GM18951 (cell line): ENCODE measurements at regions not wholly inside any gene's neighbourhood (a gene's known extent, or its start where the extent isn't known, plus 50 kb on each side); places are given as distances from the start of the nearest gene placed in this dataset.
A peak's percentile ranks its signal among the peaks of the same experiment; 100 is the strongest.

Source experiments
- POLR2A ChIP-seq: IDR thresholded peaks from 4 replicates; pipeline ENCODE4 v1.6.1; 2011; ENCODE audit warnings: mild to moderate bottlenecking; ENCODE audit not compliant: insufficient read length, insufficient read depth; ENCODE audit errors: extremely low read depth
- in situ Hi-C: fragments of 300-500 bp; cut with MboI; formaldehyde crosslinking; loops from one replicate; pipeline ENCODE4 v1.12.0; 2022; ENCODE audit warnings: low sequenced_read_pairs, mixed read lengths, inconsistent platforms; ENCODE audit not compliant: unreplicated experiment

DNA sequence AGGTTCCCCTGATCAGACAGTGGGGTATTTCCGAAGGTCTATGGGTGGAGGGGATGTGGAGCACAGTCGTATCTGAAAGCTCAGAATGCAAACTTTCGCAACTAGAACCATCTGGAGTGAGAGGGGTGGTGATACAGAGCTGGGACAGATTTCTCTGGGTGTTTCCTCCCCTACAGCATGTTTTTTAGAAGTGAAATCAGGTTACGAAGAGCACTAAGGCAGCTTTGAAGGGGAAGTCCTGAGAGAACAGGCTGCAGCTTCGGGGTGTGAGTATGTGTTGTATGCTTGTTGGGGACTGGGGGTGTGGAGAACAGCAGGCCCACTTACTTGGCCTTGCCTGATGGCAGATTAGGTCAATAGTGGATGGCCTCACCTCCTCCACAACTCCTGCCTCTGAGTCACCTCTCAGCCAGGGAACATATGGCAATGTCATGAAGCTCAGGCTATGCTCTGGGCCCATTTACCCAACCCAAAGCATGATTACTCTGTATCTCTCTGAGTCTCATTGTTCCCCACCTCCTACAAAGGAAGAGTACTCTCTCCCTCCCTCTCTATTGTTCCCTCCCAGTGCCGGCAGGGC is 107.2 kb upstream of the RASGRP1 start:
- in situ Hi-C loops = no loop called here
- peak; percentile 29 for TF ChIP-seq POLR2A

DNA sequence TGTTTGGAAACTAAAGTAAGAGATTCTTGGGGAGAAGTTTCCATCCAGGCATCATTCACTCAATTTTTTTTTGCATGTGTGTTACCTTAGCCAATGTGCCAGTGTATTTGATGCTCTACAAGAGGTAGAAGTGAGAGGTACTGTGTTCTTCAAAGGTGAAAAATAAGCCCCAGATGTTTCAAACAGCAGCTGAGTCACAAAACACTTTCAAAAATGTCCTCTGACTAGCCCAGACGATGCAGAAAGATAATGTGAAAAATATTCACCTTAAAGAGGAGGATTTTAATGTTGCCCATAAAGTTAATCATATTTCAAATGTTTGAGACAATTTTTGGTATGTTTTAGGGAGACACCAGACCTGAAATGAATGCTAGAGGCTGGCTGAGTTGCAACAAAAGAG is 107.7 kb upstream of the RASGRP1 start:
- in situ Hi-C loops = no loop called here
- no peak for TF ChIP-seq POLR2A

DNA sequence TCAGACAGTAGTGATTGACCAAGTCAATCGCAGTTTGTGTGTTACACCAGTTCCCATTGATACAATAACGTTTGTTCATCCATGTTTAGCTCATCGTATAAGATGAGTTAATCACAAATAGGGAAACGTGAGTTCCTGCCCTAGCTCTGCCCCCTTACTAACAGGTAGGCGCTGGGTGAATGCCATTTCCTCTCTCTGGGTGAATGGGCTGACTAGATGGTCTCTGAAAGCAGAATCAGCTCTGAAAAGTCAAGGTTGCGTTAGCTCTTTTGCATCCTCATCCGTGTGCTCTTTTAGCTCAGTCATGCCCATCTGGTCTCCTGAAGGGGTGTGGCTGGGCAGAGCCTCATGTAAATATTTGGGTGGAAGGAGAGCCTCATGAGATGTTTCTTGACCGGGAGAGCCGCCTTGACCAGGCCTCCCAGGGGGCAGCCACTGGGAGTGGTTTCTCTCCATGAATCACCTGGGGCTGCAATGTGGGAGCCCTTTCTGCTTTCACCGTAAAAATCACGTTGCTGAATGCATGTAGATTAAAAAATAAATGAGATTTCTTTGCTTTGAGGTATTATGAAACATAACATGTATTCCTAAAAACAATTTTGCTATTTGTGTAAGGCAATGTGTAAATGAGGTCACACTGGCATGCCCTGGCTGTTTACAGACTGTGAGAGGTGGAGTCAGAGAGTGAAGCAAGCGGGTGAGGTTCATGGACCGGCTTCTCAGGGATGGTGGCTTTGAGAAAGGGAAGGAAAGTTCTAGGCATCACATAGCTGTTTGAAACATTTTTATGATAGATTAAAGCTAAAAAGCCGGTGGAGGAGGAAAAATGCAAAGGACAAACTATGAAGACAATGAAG is 108.4 kb upstream of the RASGRP1 start:
- peak; percentile 32 for TF ChIP-seq POLR2A
- in situ Hi-C loops = no loop called here

DNA sequence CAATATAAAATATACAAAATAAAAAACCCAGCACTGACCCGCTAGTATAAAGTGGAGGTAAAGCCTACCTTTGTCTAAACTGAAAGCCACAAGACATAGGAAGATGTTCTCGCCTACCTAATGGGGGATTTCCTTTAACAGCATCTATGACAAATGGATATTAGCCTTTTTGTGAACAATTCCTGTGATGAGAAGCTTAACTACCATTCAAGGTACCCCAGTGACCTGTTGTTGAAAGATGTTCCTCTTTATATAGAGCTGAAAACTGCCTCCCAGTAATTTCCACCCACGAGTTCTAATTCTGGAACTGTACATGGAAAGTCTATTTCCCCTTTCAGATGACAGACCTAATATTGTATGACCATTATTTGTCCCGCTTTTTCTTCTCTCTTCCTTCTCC is 109.8 kb upstream of the RASGRP1 start:
- TF ChIP-seq POLR2A = no peak

DNA sequence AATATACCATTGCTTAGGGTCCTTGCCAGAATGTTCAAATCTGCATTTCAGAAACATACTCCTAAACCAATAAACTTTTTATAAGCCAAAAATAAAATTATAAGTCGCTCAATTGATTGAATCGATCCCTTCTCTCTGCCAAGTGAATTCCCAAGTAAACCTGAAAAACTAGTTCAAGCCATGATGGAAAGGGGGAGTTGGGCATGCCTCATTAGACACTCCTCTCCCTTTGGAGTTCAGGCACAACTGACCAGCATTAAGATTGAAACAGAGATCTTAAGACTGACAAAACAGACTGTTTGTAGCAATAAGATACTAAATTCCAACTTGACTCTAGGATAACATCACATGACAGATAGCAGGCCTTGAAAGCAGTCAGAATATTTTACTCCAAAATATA is 113.7 kb upstream of the RASGRP1 start:
- no peak for TF ChIP-seq POLR2A
- in situ Hi-C loops = no loop called here

More for the DNA sequence above, 109.8 kb upstream of the RASGRP1 start:
- in situ Hi-C loops = no loop called here

DNA sequence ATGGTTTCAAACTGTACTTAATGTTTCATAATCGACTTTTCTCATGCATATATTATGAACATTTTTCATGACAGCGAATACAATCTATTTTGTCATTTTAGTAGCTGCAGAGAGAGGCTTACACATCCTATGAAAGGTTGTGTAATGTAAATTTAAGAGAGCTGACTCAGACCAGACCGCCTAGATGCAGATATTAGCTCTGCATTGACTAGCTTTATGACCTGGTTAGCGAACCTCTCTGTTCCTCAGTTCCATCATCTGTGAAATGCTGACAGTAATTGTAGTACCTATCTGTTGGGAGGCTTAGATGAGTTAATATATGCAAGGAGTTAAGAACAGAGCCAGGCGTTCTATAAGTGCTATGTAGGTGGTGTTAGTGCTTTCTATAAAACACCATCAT is 116.2 kb upstream of the RASGRP1 start:
- TF ChIP-seq POLR2A = no peak
- in situ Hi-C loops = no loop called here

DNA sequence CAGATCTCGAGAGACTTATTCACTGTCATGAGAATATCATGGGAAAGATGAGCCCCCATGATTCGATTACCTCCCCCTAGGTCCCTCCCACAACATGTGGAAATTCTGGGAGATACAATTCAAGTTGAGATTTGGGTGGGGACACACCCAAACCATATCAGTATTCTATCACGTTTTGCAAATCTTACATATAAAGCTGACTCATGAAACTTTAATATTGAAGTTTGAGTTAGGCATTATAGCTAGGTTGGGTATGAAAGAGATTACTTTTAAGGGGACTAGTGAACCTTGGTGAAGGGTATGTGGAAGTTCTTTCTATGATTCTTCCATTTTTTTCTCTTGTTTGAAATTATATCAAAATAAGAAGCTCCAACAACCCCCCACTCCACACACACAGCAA is 117.7 kb upstream of the RASGRP1 start:
- TF ChIP-seq POLR2A = no peak
- in situ Hi-C loops = no loop called here

DNA sequence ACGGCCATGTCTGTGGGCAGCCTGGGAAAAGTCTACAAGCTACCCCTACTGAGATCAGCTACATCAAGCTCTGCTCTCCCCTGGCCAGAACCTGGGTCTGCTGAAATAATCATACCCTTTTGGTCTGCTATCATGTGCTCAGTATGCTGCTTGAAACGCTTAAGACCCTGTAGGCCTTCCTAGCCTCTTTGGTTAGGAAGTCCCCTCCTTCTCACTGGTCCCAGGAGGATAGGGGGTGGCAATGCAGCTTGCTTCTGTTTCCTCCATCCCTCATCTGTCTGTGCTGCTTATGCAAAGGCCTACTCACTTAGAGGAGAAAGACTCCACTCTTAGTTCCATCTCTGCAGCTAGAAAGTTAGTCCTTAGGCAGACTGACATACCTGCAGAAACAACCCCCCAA is 118.2 kb upstream of the RASGRP1 start:
- in situ Hi-C loops = no loop called here
- TF ChIP-seq POLR2A = no peak

DNA sequence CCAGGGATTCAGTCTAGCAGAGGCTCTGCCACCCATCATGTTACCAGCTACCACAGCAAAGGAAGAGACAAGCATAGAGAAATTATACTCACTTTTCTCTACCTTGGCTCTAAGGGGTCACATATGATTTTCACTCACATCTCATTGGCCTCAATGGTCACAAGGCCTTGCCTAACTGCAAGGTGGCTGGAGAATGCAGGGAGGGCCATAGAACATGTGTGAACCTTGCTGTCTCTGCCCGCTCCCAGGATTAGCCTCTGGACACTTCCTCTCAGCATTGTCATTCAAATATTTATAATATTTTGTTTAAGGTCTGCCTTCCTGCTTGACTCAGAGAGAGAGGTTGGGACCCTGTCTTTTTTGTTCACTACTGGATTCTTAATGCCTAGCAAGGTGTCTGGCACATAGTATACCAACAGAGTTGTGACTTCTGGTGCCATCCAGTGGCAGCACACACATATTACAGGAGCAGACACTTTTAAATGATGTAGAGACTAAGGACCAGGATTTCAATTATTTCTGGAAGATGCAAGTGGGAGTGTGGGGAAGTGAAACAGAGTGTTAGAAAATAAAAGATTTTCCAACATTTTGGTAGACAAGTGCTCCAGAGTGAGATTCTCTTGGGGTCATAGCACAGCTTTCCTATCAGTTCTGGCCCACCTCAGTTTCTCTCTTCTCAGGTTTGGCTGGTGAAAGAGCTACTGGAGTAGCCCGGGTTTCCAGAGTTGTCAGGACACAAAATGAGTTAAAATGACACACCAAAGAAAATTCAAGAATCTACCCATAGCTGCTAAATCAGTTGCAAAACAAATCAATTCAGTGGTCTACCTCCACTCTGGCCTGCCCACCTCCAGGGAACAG is 119.0 kb upstream of the RASGRP1 start:
- TF ChIP-seq POLR2A = no peak
- in situ Hi-C loops = no loop called here

DNA sequence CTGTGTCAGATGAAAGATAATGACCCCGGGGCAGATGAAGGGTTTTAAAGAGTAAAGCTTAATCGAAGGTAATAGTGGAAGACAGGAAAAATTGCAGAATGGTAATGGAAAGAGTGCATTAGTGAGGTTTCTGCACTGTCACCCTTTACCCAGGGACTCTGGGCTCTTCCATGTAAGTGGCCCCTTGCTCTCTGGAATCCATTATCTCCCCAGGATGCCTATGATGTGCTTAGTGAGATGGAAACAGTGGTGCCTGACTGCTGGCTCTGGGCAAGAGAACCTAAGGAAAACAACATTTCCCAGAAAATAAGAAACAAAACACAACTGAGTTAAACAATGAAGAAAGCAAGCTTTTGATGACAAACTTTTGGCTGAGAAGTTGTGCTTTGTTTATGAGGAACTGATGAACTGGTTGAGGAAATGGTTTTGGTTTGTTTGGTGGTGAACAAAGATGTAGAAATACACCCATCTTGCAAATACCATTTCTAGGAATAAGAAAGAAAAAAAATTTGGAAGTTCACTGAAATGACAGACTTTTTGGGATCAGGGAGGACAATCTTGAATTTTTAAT is 119.9 kb upstream of the RASGRP1 start:
- in situ Hi-C loops = no loop called here
- TF ChIP-seq POLR2A = no peak

DNA sequence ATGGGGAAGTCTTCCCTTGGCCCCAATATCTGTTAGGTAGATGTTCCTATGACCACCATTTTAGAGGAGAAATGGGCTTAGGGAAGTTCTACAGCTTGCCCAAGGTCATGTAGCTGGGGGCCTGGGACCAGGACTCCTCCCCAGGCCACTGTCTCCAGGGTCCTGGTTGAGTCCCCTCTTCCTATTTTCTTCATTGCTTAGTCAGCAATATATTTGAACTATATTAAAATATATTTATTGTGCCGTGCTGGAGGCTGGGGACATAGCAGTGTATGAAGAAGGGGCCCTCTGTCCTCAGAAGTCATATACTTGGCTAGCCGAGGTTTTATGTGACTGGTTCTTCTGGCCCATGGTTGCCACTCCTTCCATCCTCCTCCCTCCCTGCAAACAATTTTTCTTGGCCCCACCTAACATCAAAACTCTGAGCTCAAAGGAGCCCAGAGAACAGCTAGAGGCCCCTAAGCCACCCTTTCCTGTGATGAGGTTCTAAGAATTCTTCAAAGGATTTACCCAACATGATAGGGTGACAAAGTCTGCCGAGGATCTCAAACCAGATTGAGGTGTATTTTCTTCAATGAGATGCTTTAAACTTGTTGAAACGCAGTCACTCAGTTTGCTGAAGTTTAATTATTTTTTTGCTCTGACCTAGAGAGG is 121.2 kb upstream of the RASGRP1 start:
- TF ChIP-seq POLR2A = no peak
- in situ Hi-C loops = no loop called here

DNA sequence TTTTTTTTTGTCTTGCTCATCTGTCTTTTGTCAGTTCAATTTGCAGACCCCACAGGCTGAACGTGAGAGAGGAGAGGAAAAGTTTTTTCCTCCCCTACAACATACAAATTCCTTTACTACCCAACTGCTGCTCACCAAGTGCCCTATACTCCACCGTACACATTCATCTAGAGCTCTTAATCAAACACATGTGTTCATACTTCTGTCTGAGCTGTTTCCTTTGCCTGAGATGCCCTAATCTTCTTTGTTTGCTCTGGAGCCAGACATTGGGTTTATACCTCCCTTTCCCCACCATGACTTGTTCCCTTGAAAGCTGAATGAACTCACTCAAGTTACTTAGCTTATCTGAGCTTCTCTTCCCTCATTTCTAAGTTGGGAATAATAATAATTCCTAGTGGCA is 122.7 kb upstream of the RASGRP1 start:
- no peak for TF ChIP-seq POLR2A
- in situ Hi-C loops = no loop called here
